ENCODE measurements at regions not wholly inside any gene's neighbourhood (a gene's known extent, or its start where the extent isn't known, plus 50 kb on each side); places are given as distances from the start of the nearest gene placed in this dataset.

DNA sequence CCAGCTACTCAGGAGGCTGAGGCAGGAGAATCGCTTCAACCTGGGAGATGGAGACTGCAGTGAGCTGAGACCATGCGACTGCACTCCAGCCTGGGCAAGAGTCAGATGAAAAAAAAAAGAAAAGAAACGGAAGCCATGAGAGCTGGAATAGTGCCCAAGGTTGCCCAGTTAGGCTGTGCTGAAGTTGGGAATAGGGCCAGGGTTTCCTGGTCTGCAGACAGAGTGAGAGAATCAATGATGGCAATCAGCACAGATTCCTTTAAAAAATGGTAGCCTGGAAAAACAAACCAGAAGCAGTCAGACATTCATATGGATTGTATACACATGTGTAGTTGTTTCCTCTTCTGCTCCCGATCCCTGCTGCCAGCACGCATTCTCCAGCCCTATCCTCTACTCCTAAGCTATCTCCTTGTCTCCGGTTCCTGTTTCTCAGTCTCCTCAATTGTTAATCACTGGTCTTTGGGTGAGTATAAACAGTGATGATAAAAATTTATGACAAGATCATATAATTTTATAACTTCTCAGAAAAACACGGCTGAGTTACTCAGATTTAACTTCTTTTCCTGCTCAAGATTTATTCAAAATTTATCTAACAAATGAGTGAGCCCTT is 316.2 kb upstream of the UMPS start:
- H3K4me3 ChIP-seq (replicated peaks; ENCODE audit: low read depth, low read length), result no peak overlapping the region
- DNase-seq (ENCODE audit: extremely low read depth, low read depth), result no peak
- TF ChIP-seq, protein P1, sequence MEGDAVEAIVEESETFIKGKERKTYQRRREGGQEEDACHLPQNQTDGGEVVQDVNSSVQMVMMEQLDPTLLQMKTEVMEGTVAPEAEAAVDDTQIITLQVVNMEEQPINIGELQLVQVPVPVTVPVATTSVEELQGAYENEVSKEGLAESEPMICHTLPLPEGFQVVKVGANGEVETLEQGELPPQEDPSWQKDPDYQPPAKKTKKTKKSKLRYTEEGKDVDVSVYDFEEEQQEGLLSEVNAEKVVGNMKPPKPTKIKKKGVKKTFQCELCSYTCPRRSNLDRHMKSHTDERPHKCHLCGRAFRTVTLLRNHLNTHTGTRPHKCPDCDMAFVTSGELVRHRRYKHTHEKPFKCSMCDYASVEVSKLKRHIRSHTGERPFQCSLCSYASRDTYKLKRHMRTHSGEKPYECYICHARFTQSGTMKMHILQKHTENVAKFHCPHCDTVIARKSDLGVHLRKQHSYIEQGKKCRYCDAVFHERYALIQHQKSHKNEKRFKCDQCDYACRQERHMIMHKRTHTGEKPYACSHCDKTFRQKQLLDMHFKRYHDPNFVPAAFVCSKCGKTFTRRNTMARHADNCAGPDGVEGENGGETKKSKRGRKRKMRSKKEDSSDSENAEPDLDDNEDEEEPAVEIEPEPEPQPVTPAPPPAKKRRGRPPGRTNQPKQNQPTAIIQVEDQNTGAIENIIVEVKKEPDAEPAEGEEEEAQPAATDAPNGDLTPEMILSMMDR (IDR thresholded peaks at IDR 0.05; ENCODE audit: low read depth, low read length, missing control alignments), result no peak

DNA sequence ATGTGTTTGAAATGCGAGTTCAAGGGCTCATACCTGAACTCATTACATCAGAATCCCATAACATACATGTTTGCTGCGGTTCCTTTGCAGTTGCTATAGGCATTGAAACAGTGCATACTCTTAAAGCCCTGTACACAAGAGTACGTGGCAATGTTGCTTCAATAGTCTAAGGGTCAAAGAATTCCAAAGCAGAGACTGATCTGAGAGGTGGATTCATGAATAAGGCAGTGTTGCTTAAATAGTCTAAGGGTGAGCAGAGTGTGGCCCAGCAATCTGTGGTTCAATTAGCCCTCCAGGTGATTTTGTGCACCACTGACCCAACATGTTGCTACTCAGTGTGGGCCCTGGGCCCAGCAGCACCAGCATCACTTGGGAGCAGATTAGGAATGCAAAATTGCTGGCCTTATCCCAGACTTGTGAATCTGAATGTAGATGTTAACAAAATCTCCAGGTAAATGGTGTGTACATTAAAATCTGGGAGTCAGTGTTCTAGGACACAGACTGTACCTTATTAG is 314.7 kb upstream of the UMPS start:
- no peak for DNase-seq (ENCODE audit: extremely low read depth, low read depth)
- TF ChIP-seq, protein P1 (IDR thresholded peaks at IDR 0.05; ENCODE audit: low read depth, low read length, missing control alignments), result no peak
- H3K4me3 ChIP-seq (replicated peaks; ENCODE audit: low read depth, low read length), result no peak overlapping the region

- DNase-seq (ENCODE audit: extremely low read depth, low read depth), result no peak
- H3K4me3 ChIP-seq (replicated peaks; ENCODE audit: low read depth, low read length), result no peak overlapping the region
- TF ChIP-seq, protein P1 (IDR thresholded peaks at IDR 0.05; ENCODE audit: low read depth, low read length, missing control alignments), result no peak
Observed at GRCh38 chr3:124419303-124419702, 310.9 kb upstream of the UMPS start.

GRCh38 chr3:124420392-124420791 is 309.9 kb upstream of the UMPS start:
- DNase-seq (ENCODE audit: extremely low read depth, low read depth), result no peak
- TF ChIP-seq, protein P1 (IDR thresholded peaks at IDR 0.05; ENCODE audit: low read depth, low read length, missing control alignments), result no peak
- no peak overlapping the region for H3K4me3 ChIP-seq (replicated peaks; ENCODE audit: low read depth, low read length)

GRCh38 chr3:124422805-124423204 is 307.4 kb upstream of the UMPS start:
- no peak overlapping the region for H3K4me3 ChIP-seq (replicated peaks; ENCODE audit: low read depth, low read length)
- TF ChIP-seq, protein P1 (IDR thresholded peaks at IDR 0.05; ENCODE audit: low read depth, low read length, missing control alignments), result no peak
- no peak for DNase-seq (ENCODE audit: extremely low read depth, low read depth)

DNA sequence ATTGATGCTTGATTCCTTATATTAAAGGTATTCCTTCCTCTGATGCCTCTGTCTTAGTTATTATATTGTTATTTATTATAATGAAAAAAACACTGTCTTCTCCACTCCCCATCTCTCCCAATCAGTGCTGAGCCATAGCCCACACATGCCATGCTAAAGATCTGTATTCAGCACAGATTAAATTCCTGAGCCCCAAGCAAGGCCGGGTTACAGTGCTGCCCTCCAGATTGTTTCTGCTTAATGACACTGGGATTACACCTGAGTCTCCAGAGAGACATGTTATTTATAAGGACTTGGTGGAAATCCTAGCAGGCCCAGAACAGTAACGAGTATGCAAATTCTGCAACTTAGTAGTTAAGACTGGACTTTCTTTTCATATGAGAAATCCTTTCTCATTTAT is 305.9 kb upstream of the UMPS start:
- TF ChIP-seq, protein P1 (IDR thresholded peaks at IDR 0.05; ENCODE audit: low read depth, low read length, missing control alignments), result no peak
- H3K4me3 ChIP-seq (replicated peaks; ENCODE audit: low read depth, low read length), result no peak overlapping the region
- no peak for DNase-seq (ENCODE audit: extremely low read depth, low read depth)

- TF ChIP-seq, protein P1 (IDR thresholded peaks at IDR 0.05; ENCODE audit: low read depth, low read length, missing control alignments), result no peak
- no peak for DNase-seq (ENCODE audit: extremely low read depth, low read depth)
Observed at GRCh38 chr3:124425972-124426371, 304.3 kb upstream of the UMPS start.

More at GRCh38 chr3:124425972-124426371, 304.3 kb upstream of the UMPS start:
- H3K4me3 ChIP-seq (replicated peaks; ENCODE audit: low read depth, low read length), result no peak overlapping the region

Data from HFF-Myc (cell line).